Activated T-cell treated with anti-CD3 and anti-CD28 coated beads for 48 hours (primary cell): ENCODE measurements at regions not wholly inside any gene's neighbourhood (a gene's known extent, or its start where the extent isn't known, plus 50 kb on each side); places are given as distances from the start of the nearest gene placed in this dataset.
"Not testable (repeated sequence)": the region's sequence is repeated elsewhere in the genome, so short reads cannot be mapped to it uniquely, and the experiment has no call there.

Experiments
- DNase-seq: peaks from one replicate; pipeline ENCODE4 v3.0.0-alpha.2; 2020; ENCODE audit warnings: low read depth

DNA sequence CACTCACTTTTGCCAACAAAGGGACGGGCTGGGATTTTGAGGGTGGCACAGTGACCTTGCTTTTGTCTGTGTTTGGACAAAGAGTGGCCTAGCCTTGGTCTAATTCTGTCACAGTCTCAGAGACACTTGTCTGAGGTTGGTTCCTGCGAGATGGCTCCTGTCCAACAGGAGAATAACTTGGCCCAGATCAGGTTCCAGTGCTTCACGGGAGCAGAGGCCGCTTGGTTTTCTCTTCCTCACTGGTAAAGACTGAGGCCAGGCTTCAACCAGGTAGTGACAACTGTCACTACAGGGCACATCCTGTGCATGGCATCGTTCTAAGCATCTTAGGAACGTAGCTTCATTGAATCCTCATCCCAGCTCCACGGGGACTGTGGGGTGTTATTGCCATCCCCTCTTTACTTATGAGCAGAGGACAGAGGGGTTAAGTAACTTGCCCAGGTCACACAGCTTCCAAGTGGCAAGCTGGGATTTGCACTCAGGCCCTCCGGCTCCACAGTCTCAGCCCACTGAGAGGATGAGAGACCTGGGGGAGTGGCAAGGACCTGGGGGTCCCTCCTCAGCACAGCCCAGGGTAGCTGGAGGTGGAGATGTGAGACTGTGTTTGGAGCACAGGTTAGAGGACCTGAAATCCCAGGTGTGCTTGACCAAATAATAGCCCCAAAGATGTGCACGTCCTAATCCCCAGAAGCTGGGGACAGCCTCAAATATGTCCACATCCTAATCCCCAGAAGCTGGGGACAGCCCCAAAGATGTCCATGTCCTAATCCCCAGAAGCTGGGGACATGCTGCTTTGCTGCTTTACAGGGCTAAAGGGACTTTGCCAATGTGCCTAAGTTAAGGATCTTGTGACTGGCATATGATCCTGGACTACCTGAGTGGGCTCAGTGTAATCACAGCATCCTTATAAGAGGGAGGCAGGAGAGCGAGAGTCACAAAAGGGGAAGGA is 179.2 kb upstream of the RTL1 start:
- no peak for DNase-seq

DNA sequence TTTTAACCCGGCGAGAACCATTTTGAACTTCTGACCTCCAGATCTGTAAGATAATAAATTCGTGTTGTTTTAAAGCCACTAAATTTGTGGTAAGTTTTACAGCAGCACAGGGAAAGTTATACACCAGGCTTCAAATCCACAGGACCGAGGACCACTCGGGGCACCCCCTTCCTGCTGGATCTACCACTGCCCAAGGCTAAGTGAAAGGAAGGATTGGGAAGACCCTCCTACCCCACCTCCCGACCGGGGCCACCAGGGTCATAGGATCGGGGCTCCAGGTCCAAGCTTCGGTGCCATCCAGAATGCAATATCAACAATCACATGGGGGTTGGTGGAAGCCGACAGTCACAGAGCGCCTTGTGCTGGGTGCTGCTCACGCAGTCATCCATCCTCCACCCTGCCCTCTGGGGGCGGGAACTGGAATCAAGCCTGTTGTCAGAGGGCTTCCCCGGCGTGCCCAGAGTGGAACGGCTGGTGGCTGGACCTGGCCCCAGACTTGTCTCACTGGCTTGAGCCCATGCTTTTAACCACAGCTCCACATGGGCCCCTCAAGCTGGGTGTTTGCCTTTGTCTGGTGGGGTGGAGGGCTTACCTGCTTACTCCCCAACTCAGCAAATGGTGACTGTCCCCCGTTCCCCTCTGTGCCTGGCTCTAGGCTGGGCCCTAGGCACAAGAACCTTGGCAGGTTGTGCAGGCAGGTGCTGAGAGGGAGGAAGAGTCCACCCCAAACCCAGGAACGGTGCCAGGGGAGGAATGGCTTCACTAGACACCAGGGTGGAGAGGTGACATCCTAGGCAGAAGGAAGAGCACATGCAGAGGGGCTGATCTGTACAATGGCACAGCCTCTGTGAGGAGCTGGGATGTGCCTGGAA is 180.3 kb upstream of the RTL1 start:
- DNase-seq, result no peak

DNA sequence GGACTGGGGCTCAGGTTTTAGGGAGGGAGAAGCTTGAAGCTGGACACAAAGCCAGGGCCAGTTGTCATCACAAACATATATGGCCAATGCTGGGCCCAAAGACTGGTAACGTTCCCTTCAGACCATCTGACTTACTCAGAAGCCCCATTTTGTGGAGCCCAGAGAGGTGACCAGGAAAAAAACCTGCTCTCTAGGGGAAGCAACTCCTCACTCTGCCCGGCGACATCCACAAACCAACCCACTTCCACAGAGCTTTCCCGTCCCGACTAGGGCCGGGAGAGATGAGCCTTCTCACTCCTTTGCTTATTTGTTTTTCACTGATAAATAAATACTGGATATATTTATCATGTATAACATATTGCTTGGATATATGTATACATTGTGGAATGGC is 180.9 kb upstream of the RTL1 start:
- no peak for DNase-seq

DNA sequence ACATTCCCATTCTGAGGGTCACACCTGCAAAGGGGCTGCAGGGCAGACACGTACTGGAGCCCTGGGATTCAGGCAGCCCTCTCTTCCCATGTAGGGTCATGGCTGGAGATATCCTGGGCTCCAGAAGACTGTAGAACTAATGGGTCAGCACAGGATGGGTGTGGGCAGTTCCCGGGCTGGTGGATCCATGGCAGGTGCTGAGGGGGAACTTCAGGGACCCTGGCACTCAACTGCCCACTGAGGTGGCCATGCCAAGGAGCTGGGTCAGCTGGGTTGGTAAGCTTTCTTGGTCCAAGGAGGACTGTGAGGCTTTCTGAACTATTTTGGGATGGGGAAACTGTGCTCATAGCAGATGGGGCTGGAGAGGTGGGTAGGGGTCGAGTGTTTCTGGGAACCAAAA is 183.4 kb upstream of the RTL1 start:
- DNase-seq, result no peak

DNA sequence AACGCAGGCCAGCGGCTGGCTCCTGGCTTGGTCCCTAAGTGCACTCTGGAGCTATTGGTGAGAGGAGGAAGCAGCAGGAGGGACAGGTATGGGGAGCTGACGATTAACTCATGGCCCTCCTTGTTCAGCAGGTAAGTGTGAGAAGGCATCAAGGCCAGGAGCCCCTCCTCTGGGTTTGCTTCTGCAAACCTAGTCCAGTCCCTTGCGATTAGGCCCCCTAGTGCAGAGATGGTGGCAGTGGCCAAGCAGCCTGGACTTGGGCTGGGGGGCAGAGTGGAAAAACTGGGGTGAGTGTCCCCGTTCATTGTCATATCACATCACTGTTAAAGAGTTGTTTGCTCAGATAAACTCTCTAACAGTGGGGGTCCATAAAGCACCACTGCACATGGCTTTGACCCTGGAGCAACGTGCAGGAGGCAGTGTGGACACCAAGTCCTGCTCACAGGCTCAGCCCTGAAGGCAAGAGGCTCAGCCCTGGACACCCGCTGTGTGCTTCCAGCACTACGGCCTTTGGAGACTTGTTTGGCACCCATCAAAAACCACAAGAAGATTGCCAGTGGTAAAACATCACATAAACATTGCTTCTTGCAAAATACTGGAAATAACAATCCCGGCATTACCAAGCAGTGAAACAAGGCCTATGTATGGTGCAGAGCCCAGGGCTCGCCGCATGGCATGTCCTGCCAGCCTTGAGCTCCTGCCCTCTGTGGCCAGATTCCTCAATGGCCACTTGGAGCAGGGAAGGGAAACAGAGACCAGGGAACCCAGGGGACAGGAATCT is 184.3 kb upstream of the RTL1 start:
- no peak for DNase-seq

DNA sequence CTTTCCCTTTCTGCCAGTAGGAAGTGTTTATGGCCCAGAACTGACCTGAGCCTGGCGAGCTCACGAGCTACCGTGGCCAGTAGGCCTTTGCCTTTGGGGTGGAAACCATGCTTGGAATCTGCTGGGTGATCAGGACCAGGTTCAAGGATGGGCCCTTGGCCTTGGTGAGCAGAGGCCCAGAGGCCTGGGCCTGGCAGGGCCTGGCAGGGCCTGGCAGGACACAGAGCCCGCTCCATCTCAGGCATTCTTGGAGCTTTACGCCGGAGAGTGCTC is 184.8 kb upstream of the RTL1 start:
- no peak for DNase-seq

DNA sequence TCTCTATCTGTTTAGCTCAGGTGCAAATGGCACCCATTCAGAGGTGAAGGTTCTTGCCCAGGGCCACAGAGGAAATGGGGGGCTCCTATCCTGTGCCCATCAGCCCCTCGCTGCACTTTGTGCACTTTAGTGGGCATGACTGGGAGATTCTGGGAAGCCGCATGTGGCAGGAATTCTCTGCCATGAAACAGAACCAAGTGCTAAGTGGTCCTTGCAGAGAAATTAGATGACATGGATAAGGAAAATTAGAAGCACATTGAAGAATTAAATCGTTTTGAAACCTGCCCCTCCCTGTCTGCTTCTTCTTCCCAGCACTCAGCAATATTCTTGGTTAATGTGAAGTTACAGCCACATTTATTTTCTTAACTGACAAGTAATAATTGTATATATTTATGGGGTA is 185.2 kb upstream of the RTL1 start:
- no peak for DNase-seq

DNA sequence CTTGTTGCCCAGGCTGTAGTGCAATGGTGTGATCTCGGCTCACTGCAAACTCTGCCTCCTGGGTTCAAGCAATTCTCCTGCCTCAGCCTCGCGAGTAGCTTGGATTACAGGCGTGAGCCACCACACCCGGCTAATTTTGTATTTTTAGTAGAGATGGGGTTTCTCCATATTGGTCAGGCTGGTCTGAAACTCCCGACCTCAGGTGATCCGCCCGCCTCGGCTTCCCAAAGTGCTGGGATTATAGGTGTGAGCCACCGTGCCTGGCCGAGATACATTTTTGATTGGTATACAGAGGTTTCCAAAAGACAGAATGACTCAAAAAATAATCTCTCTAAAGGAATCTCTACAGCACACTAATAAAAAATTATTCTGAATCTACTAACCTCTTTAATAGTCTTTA is 187.0 kb upstream of the RTL1 start:
- DNase-seq, result not testable (repeated sequence)

DNA sequence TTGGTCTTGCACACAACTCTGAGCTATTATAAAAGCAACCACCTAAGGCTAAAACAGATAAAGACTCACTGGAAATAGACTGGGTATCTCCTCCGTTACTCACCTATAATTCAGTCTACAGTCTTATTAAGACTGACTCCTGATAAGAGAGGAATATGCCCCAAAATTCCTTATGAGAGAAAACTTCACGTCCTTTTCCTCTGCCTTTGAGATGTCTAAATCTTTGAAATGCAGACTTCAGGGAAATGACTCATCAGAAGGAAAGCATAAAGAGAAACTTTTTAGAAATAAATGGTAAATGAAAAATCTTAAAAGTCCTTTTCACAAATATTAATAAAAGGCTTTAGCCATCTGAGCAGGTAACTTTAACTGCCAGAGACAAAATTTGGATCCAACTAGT is 187.5 kb upstream of the RTL1 start:
- no peak for DNase-seq

DNA sequence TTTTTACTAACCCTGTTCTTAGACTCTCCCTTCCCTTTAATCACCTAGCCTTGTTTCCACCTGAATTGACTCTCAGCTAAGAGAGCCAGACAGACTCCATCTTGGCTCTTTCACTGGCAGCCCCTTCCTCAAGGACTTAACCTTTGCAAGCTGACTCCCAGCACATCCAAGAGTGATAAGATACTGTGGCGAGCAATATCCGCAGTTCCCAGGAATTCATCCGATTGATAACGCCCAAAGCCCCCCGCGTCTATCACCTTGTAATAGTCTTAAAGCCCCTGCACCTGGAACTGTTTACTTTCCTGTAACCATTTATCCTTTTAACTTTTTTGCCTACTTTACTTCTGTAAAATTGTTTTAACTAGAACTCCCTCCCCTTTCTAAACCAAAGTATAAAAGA is 191.4 kb upstream of the RTL1 start:
- not testable (repeated sequence) for DNase-seq

DNA sequence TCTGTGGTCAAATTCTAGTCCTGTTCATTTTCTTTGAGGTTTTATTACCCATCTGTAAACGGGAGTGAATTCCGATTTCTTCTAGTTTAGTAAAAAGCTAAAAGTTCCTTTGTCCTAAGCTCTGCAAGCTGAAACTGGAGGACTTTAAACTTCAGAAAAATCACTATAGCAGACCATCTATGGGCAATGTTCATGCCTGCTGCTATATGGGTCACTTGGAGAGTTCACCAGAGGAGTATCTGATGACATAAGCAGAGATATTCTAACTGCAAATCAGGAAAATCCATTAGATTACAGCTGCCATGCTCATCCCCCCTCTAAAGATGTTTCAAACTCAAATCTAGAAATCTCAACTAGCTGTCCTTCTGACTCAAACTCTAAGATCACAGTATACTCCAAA is 193.0 kb upstream of the RTL1 start:
- DNase-seq, result no peak

DNA sequence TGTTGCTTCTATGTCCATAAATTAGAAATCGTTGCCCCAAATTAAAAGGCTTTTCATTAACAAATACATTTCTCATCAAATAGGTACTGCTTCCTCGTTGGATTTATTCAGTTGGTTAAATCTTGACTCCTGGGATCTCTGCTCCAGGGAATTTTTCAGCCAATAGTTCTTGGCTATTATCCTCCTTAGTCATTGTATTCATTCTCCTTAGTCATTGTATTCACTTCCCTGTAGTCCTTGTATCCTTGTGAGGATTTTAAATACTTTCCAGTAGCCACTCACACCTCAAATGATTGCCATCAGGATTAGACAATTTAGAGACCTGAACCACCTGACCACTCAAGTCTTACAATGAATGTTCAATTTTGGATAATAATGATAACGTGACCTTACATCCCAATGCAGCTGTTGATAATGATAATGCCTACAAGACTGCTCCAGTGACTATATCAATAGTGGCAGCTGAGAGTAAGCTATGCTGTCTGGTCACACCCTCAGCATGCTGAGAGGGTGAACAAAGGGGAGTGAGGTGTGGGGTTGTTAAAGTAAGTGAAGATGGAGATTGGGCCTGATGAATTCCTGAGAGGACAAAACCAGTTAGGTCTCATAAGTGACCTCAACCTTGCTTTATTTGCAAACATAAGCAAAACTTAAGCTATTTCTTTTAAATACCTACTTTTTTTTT is 193.7 kb upstream of the RTL1 start:
- no peak for DNase-seq

DNA sequence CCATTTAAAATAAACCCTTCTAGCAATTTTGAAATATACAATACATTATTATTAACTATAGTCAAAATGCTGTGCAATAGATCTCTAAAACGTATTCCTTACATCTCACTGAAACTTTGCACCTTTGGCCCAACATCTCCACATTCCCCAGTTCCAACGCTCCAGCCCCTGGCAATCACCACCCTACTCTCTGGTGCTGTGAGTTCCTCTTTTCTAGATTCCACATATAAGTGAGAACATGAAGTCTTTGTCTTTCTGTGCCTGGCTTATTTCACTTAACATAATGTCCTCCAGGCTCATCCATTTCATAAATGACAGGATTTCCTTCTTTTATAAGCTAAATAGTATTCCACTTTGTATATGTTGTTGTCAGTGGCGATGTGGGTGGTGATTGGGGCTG is 194.7 kb upstream of the RTL1 start:
- DNase-seq, result no peak

DNA sequence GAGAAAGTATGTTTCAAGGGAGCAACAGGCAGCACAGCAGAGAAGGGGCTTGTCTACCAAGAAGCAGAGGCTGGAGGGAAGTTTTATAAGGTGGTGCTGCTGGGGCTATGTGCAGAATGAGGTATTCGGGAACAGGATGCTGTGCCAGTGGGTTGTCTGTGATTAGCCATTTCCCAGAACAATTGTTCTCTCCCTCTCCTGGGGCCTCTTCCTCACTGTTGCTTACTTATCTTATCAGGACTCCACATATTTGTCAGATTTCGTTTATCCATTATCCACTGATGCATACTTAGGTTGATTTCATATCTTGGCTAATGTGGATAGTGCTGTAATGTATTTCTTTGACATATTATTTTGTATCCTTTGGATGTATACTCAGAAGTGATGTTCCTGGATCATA is 195.1 kb upstream of the RTL1 start:
- no peak for DNase-seq

DNA sequence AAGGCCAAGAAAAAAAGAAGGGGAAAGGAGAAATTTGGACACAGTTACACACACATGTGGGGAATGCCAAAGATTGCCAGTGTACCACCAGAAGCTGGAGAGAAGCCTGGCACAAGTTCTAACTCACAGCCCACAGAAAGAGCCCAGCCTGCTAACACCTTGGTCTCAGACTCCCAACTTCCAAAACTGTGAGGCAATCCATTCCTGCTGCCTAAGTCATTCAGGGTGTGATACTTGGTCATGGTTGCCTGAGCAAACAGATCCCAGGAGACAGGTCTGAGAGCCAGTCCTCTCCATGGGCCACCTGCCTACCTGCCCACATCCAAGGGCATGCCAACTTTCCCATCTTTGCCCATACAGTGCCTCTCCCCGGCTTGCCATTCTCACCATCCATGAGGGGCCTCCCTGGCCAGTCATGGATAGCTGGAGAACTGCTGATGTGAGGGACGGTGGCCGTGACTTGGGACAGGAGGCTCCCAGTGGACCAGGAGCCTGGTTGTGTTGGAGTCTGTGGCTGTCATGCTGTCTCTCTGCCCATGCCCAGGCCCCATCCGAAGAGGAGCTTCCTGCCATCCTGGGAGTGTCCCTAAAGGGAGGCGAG is 198.0 kb upstream of the RTL1 start:
- DNase-seq, result no peak

DNA sequence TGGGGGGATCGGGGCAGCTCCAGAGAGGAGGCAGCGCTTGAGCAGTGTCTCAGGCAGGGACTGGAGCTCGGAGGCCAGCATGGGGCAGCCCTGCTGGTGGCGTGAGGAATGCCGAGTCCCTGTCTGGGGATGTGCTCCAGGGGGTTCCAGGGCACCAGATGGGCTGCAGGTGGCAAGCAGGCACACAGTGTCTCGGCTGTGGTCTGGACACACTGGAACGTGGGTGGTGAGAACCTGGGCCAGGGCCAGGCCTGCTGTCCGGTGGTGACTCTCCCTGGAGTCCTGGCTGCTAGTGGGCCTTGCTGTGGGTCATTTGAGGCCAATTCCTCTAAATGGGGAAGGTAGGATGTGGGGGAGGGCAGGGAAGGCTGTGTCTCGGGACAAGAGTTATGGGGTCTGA is 199.4 kb upstream of the RTL1 start:
- DNase-seq, result no peak

DNA sequence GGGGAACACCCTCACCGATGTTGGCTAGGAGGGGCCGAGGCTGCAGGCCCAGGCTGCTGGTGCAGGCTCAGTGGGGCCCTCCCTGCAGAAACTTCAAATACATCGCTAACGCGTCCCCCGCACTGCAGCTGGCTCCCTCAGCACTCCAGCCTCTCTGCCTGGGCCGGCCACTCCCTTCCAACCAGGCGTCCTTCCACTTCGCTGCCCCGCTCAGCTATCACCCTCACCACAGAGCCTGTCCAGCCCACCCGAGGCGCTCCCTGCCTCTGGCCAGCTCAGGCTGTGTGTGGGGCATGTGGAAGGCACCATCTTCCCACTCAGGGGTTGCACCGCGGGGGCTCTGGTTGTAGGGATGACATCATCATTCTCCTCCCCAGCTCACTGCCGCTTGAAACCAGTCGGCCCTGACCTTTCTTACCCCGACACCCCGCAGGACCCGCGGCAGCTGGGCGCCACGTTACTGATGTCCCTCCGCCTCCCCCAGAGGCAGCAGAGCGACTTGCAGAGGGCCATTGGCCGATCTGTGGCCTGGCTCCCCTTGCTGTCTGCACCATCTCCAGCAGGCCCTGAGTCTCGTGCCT is 199.9 kb upstream of the RTL1 start:
- DNase-seq, result no peak

DNA sequence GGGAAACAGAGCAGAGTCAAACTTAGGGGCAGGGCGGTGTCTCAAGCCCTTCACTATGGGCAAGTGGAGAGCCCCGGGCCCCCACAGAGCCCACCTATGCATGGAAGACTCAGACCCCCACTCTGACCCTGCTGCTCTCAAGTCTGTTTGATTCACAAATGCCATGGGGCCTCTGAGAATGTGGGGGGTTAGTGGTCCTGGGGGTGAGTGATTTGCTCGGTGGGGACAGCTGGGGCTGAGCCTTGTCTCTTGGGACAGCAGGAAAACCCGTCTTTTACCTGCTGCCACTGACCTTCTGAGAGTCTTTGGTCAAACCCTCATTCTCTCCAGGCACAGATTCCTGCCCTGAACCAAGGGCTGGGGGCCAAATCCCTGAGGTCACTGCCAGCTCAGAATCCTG is 201.0 kb upstream of the RTL1 start:
- DNase-seq, result no peak

DNA sequence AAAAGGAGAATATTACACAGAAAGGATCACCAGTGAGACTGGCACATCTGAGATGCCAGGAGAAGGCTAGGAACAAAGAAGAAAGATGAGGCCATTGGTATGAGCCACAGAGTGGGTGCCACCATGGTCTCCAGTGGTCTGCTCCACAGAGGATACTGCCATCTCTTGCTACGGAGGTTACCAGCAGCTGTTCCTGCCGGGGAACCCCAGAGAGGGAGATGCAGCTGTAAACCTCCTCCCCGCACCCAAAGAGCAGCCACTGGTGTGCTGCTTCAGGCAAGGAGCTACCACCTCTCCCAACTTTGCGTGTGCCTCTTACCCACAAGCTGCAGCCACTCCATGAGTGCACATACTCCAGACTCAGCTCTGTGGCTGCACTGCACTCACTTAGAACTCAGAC is 201.5 kb upstream of the RTL1 start:
- no peak for DNase-seq

DNA sequence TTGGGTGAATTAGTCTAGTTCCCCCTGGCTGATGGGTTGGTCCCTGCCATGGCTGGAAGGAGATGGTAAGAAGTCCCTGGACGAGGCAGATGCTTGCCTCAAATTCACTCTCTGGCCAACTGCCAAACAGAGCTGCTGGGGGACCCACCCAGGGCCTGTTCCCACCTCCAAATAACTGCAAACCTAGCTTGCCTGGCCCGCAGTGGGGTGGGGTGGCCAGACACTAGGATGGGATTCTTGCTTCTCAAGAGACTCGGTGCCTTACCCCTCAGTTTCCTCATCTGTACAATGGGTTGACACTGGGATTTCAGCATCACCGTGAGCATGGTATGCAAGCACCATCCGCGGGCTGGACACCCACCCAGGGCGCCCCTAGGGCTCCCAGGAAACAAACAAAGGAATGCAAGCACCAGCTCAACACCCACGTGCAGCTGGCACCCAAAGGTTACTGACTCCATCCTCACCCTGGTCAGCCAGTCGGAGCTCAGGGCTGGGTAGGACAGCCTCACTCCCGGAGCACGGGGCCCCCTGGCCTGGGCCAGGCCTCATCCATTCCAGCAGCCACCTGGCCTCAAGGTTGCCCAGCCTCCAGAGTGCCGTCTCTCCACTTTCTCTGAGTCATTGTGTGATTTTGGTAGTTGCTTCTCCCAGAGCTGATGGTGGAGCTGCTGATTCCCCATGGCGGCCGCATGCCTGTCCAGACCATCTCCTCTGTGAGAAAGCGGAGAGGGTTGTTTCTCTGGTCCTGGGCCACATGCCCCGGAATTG is 205.2 kb upstream of the RTL1 start:
- DNase-seq, result no peak

DNA sequence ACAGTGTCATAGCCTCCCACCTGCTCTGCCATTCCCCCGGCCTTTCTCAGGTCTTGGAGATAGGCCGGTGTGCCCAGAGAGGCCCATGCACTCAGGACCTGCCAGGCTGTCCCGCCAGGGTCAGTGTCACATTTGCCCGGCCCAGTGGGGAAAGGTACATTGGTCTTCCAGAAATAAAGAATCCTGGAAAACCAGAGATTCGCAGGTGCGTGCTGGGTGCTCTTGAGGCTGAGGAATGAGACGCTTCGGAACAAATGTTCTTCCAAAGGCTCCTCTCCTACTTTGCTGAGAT is 205.8 kb upstream of the RTL1 start:
- DNase-seq, result no peak
